Amniotic epithelial cell (primary cell): ENCODE measurements at regions not wholly inside any gene's neighbourhood (a gene's known extent, or its start where the extent isn't known, plus 50 kb on each side); places are given as distances from the start of the nearest gene placed in this dataset.
"Not testable (repeated sequence)": the region's sequence is repeated elsewhere in the genome, so short reads cannot be mapped to it uniquely, and the experiment has no call there.

Experiments used
- DNase-seq: peaks from one replicate; pipeline ENCODE4 v3.0.0-alpha.2; 2010; ENCODE audit warnings: low read depth

DNA sequence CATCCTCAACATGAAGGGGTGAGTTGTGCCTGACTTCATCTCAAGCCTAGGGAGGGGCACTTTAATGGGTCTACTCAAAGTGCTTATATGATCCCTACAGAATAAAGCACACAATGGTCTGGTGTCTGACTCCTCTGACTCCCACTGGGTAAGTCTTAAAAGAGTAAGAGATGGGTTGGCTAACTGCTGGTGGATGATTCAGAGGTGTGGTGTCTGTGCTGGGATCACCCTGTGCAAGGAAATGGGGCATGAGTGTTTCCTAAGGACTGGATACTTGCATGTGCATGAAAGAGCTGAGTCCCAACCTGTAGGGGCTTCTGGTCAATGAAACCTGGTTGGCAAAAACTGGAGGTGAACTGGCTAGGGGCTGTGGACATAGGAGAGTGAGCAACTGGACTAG, 158.8 kb downstream of the IL20RB start:
- DNase-seq, result peak; percentile 28

DNA sequence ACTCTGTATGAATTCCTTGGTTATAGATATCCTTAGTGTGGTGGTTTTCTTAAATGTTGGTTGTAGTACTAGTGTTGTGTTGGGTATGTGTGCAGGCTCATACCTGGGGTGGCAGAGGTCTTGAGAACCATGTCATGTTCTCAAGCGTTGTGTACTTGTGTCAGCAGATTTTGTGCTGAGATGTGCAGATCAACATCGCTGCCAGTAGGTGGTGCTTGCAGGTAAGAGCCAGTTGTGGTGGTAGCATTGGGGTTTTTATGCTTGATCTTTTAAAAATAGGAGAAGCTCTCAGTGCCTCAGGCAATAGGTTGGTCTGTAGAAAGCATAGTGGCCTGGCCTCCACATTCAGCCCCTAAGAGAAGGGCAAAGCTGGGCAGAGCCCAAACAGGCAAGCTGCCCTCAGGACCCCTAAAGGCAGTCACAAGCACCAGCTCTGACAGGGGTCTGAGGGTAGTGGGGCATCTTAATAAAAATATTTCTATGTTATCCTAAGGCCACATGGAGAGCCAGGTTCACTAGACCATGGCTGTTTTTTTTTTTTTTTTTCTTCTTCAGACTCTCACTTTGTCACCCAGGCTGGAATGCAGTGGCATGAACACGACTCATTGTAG, 164.0 kb downstream of the IL20RB start:
- DNase-seq, result peak; percentile 38

DNA sequence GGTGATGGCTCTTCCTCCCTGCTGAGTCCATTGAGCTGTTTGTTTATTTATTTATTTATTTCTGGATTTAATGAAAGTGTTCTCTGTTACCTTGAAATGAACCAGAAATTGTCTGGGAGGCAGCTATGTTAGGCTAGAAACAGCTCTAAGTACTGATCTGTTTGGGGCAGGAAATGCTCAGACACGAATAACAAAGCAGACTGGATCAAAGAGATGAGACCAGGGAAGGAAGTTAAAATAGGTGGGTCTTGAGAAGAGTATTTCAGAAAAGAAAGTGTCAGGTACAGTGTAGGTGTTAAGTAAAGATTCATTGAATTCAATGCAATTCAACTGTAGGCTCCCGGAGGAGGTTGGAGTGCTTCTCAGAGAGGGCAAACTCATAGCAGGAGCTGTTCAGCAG, 173.3 kb downstream of the IL20RB start:
- no peak for DNase-seq

DNA sequence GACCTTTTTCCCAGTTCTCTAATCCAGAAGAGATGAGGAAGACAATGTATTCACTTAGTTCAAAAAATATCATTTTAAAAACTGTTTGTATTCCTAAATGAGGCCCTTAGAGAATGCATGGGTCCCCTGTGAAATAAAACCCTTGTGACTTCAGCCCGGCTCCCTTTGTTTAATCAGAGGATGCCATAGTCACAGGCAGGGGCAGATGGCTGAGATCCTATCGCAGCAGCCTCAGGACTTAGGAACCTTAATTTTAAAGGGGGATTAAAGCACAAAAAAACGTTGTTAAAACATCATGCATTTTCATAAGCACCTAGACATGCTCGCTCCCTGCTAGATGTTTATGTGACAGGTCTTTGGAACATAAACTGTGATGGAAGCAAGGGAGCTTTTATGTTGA, 176.6 kb downstream of the IL20RB start:
- DNase-seq, result no peak

DNA sequence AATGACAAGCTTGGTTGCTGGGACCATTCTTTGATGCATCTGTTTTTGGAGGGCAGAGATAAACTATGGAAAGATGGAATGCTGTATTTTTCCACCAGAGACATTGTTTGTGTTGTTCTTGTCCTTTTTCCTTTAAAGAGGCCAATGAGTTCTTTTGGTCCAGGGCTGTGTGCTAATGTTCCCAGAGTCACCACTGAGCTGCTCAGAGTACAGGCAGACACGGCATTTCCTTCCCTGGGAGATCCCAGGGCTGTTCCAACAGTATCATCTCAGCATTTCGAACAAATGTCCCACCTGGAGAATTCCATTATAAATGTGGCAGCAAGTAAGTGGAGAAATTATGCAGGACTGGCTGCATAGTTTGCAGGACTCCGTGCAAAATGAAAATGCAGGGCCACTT, 190.6 kb downstream of the IL20RB start:
- DNase-seq, result no peak

DNA sequence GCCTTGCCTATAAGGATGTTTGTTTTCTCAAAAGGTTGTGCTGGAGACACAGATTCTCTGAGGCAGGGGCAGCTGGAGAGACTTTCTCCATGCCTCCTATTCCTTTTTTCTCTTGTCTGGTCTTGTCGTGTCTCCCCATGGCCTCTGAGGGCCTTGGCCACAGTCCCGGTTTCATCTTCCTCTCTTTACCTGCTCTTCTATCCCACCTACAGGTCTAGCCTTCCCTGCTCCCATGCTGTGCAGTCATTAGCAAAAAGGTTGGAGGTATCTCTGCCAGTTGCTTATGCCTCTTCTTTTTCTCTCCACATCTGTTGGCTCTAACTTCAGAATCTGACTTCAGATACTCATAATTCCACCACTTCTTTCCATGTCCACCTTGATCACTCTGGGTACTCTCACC, 191.1 kb downstream of the IL20RB start:
- DNase-seq, result no peak

DNA sequence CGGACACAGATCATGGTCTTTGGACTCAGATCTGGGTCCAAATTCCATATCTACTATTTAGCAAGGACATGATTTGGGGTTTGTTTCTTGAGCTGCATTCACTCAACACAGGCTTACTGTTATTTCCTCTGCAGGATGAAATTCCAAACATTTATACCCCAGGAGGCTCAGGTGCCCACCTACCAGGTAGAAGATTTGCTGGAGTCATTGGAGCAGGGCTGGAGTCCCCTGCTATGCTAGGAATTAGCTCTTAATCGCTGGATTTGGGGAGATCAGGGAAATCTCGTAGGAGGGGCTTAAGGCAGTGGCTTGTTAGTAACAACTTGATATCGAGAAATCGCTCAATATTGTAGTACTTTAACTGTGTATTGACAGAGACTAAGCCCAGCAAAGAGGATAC, 193.0 kb downstream of the IL20RB start:
- no peak for DNase-seq

DNA sequence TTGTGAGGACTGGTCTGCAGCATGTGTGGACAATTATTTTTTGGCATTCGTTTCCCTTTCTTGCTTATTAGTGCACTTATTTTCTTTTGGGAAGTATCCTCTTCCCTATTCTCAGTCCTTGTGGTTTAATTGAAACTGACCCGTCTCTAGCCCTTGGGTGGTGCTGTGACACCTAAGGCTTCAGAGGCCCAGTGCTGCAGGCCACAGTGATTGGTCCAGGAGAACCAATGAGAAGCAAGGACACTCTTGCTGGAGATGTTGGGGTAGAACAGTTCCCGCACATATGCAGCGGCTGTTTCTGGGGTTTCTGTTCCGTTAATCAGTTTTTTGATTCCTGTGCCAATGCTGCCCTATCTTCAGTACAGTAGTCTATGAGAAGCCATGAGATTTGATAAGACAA, 195.3 kb downstream of the IL20RB start:
- not testable (repeated sequence) for DNase-seq

DNA sequence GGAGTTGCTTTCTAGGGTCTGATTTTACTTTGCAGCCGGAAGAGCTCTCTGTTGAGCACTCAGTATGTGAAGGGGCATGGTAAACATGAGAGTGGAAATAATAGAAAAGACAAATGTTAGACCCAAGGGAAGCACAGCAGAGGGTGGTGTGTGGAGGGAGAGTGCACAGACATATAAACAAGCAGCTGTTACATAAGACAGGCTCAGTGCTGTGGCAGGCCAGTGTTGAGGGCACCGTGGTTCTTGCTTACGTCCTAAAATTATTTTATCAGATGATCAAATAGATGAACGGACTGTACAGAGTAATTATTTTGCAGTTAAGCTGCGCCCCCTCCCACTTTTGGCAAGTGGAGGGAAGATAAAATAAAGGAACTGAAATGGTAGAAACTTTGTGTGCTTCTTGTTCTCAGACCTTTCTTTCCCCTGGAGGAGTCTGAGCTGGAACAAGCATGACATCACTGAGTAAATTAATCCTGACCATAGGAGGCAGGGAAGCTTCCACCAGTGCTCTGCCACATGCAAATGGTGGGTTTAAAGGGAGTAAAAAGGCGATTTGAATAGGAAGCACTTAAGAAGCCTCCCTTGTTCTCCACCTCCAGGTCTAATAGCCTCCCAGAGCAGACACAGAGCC, 205.6 kb downstream of the IL20RB start:
- DNase-seq, result no peak

DNA sequence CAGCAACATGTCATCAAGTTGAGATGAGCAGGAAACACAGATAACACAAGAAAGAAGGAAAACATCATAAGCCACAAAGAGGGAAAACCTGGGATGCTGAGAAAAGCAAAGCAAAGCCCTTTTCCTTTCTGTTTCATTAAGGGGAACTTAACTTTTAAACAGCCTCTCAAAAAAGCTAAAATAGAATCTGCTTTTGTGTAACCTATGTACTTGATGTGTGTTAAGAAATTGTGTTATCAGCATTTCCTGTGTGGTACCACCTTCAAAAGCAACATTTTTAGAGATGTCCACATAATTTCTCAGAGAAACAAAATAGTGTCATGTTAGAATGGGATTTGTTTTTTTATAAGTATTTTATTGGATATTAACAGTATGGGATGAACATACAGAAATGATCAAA, 206.2 kb downstream of the IL20RB start:
- DNase-seq, result no peak

DNA sequence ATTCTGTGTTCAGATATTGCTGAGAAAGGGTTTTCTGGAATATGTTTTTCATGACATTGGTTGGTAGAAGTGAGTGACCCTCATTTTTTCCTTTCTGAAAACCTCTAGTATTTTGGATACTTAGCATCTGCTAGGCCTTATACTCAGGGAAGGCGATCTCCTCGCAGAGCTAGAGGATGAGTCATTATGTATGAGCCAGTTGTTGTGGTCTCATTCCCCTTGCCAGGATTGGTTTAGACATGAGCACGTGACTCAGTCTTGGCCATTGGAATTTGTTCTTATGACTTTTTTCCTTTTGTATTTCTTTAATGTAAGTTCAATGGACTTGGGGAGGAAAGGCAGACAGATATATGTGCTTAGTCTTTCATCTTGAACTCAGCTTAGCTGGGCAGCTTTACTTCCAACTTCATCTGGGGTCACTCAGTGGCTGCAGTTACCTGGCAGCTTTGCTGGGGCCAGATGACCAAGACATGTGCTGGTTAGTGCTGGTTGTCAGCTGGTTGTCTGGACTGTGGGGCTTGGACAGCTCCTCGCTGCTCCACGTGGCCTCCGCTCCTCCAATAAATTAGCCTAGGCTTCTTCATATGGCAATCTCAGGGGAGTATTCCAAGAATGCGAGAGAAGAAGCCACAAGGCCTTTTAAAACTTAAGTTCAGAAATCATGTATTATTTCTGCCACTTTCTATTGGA, 207.5 kb downstream of the IL20RB start:
- DNase-seq, result peak; percentile 12

DNA sequence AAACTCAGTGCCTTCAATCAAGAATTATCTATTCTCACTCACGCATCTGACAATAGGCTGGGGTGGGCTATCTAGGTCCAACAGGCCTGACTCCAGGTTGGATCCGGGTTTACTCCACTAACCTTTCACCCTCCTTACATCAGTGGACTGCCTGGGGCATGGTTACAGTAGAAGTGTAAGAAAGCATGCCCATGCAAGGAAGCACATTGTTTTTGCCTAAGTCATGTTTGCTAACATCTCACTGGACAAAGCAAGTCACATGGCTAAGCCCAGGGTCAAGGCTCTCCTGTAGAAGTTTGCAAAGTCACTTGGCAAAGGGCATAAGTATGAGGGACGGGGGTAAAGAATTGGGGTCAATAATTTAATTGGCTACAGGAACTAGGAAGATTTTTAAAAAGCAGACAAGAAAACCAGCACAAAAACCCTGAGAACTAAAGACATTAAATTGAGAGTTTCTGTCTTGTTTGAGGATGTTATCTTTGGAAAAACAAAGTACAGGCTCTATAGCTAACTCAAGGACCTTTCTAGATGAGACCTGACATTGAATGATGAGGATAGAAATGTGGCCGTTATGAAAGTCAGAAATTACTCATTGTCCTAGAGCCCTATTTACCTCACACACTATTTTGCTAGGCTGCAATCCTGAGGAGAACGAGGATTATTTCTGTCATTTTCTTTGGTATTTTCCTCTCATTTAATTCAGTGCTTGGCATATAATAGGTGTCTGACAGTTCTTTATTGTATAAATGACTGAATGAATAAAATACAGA, 214.2 kb downstream of the IL20RB start:
- DNase-seq, result no peak

DNA sequence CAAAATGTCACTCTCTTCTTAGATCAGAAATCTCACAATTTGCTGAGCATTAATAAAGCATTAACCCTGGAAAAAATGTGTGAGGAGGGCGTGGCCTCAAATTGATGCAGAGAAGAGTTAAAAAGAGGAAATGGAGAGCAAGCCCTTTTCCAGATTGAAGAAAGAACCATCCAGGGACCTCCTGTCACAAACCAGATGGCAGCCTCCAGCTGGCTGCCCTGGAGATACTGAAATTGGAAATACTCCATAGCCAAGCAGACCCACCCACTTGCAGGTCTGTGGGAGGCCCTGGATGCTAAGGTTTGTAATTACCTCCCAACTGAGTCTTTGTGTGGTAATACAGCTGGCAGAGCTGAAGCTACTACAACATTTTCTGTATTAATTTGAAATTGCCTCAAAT, 214.9 kb downstream of the IL20RB start:
- no peak for DNase-seq

DNA sequence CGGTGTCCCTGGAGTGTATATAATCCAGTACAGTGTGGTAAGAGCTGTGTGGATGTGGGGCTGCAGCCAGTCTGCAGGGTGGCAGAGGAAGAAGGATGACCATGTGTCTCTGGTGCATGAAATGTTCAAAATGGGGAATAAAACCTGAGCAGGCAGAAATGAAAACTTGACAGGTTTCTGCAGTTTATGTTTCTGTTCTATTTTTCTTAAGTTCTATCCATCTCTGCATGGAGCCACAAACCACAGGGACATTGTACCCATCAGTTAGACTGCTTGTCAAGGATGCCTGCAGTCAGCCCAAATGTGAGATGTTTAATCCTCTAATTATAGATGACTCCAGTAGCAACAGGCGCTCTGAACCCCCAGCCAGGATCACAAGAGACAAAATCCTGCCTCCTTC, 216.7 kb downstream of the IL20RB start:
- DNase-seq, result no peak

DNA sequence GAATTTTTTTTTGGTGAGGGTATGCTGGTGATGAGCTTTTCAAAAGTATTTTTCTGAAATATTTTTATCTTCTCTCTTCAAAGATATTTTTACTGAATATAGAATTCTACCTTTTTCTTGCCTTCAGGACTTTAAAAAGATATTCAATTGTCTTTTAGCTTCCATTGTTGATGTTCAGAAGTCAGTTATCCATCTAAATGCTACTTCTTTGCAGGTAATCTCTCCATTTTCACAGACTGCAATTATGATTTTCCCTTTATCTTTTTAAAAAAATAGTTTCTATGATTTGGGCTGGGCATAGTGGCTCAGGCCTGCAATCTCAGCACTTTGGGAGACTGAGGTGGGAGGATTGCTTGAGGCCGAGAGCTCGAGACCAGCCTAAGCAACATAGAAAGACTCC, 222.4 kb downstream of the IL20RB start:
- DNase-seq, result no peak

DNA sequence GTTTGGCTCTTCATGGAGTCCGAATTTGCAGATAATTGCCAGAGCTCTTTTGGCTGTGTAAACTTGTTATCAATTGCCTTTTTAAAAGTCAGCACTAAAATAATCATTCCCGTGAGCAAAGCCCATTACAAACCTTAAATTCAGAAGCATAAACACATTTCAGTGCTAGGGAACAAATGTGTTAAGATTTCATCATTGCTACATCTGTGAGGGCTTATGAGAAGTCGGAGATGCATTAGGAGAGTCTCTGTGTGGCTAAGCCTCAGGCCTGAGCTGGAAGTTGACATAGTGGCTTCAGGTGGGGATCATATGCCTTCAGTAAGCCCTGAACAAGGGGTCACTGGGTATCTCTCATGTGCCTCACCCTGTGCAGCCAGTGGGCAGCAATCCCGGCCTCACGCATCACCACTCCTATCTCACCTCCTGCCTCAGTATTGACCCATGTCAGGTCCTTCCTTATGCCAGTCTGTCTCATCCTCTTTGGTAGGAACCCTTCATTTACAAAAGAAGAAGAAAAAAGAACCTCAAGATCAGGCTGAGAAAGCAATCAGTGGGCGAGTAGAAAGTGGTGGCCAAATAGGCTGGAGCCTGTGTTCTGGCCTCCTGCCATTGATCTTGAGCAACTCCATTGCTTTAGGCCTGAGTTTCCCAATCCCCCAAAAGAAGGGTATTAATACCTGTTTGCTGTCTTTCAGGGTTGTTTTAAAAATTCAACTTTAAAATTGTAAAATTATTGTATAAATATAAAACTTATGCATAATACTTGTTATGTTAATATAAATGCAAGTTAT, 233.5 kb downstream of the IL20RB start:
- DNase-seq, result no peak

DNA sequence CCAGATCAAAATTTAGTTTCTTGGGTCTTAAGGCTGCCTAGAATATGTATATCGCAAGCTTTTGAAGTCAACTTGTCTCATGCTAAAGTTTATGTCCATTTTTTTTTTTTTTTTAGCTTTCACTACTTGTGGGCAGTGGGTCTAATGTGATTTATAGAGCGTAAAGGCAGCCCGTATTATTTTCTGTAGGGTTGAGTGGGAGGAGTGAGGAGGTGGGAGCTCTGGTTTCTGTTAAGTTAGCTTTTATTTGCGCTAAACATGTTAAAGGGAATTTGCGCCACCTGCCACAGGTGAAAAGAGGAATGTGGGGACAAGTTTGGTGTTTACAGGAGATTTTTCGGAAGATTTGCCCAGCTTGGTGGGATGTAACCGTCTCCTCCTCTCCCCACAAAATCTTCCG, 234.2 kb downstream of the IL20RB start:
- no peak for DNase-seq

DNA sequence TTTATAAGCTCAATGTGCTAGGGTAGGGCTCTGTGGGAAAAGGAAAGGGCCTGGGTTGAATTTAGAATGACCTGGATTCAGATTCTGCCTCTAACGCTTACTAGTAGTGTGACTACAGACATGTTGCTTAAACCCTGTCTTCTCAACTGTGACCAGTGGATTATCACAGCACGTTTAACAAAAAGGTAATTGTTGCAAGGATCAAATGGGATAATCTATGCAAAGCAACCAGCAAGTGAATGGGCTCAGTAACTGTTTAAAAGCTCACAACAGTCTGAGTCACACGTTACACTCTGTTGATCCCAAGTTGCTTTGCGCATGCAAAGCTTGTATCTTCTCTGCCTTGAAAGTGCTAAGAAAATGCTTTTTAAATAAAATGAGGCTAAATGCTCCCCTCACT, 236.5 kb downstream of the IL20RB start:
- DNase-seq, result no peak

DNA sequence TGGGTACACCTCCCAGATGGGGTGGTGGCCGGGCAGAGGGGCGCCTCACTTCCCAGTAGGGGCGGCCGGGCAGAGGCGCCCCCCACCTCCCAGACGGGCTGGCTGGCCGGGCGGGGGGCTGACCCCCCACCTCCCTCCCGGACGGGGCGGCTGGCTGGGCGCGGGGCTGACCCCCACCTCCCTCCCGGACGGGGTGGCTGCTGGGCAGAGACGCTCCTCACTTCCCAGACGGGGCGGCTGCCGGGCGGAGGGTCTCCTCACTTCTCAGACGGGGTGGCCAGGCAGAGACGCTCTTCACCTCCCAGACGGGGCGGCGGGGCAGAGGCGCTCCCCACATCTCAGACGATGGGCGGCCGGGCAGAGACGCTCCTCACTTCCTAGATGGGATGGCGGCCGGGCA, 240.6 kb downstream of the IL20RB start:
- not testable (repeated sequence) for DNase-seq

DNA sequence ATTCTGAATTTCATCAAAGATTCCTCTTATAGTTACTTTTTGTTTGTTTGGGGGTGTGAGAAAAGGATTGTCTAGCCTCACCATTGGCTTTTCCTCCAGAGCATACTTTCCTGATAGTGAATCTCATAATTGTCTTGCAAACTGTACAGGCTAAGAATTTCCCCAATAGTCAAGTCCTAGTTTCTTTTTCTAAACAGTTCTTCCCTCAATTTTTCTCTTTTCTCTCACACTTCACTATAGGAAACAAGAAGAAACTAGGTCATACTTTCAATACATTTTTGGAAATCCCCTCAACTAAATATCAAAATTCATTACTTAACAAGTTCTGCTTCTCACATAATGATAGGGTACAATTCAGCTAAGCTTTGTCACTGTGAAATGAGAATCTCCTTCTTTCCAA, 241.9 kb downstream of the IL20RB start:
- DNase-seq, result no peak

DNA sequence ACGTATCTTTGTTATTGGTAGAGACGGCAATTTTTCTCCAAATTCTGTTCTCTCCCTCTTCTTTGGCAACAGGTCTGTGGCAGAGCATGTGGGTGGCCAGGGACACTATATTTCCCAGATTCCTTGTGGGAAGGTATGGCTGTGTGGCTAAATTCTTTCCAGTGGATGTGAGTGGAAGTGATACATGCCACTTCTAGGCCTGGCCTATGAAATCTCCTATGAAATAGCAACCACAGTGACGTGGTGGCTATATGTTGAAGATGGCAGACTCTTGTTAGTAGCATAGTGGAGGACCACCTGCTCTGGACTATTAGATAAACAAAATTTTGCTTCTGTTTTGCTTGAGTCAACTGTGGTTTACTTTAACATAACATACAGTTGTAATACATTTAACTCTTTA, 243.3 kb downstream of the IL20RB start:
- DNase-seq, result no peak

DNA sequence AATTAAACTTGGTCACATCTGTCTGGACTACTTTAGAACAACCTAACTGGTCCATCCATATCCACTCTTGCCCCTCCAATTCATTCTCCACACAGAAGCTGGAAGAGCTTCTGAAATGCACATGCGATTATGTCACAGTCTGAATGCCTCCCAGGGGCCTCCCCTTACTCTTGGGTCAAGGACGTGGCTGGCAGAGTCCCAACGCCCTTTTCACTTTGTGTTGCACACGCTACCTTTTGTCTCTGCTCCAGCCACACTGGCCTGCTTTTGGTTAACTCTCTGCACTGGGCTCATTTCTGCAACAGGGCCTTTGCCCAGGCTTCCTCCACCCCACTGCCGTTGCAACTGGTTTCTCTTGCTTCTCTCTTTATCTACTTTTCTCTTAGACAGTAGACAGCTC, 245.2 kb downstream of the IL20RB start:
- no peak for DNase-seq
